ENCODE measurements at regions not wholly inside any gene's neighbourhood (a gene's known extent, or its start where the extent isn't known, plus 50 kb on each side); places are given as distances from the start of the nearest gene placed in this dataset.

- H4K8ac ChIP-seq (ENCODE audit: extremely low read depth, insufficient read depth, low read length) = no peak overlapping the region
- 95% methylated on average over 4 of the region's 4 CpGs; no CpG with 5 or more reads in 1 of the 2 experiments for WGBS, 2 experiments (ENCODE audit: extremely low coverage in 1 of 2, insufficient coverage in 1 of 2, insufficient read length in 1 of 2, insufficient replicate concordance in 2 of 2, low coverage in 1 of 2, low lambda C conversion rate in 2 of 2, missing lambda C conversion rate in 1 of 2)
- H3K9ac ChIP-seq (replicated peaks in 1 of 4; ENCODE audit: extremely low read depth in 1 of 4, low read depth in 3 of 4, low read length in 3 of 4) = no peak overlapping the region
- H2BK5ac ChIP-seq (ENCODE audit: low read depth, low read length) = no peak overlapping the region
- H3K4me1 ChIP-seq (replicated peaks in 1 of 4; ENCODE audit: control insufficient read depth in 3 of 4, insufficient read depth in 4 of 4, low read length in 3 of 4) = peaks cover 0 to 2% (median under 1%) of the 10 kb centered on the region in 4 experiments; a peak in 1 of 7 replicates
- H3K56ac ChIP-seq (replicated peaks; ENCODE audit: insufficient read length, low read depth, low read length) = no peak overlapping the region
- no peak overlapping the region for H3K4ac ChIP-seq (replicated peaks; ENCODE audit: insufficient read length, low read depth, low read length)
- no peaks in the 10 kb centered on the region for H3K36me3 ChIP-seq (ENCODE audit: control insufficient read depth in 2 of 4, insufficient read depth in 4 of 4, low read length in 3 of 4)
- peak overlapping the region; percentile 40; the same call in 1 of the 2 replicates for H2AFZ ChIP-seq (ENCODE audit: low read length)
- FAIRE-seq (no peak), DNase-seq (ENCODE audit: low read depth in 1 of 2, low spot score in 2 of 2) (no peak)
- no peak overlapping the region for H4K5ac ChIP-seq (ENCODE audit: insufficient read length, low read depth, low read length)
- H2BK20ac ChIP-seq (ENCODE audit: low read length) = no peak overlapping the region
- no peak overlapping the region for H3K14ac ChIP-seq (ENCODE audit: insufficient read length)
- no peaks in the 10 kb centered on the region for H3K23me2 ChIP-seq (ENCODE audit: low read depth, low read length)
- no peak overlapping the region for H3K18ac ChIP-seq (ENCODE audit: extremely low read depth, low read length)
- CTCF ChIA-PET (ENCODE audit: partially characterized antibody) = interaction anchor here (1.2 to 1.7 kb wide), 2 partner anchors 10 to 11 kb away, joined by 3 to 4 read pairs; no protein-coding TSS in a partner anchor
- TF ChIP-seq KDM1A (IDR thresholded peaks at IDR 0.05; ENCODE audit: borderline replicate concordance, low read length) (no peak), TEAD4 (IDR thresholded peaks at IDR 0.05; ENCODE audit: low read depth, low read length) (no peak), RBBP5 (IDR thresholded peaks at IDR 0.05; ENCODE audit: borderline replicate concordance, low read depth, low read length) (no peak), RAD21 (IDR thresholded peaks at IDR 0.05 in 1 of 2, conservative IDR thresholded peaks at IDR 0.05 in 1 of 2; ENCODE audit: low read depth in 2 of 2, low read length in 2 of 2) (no peak), SIX5 (IDR thresholded peaks at IDR 0.05; ENCODE audit: low read depth, low read length) (no peak), YY1 (IDR thresholded peaks at IDR 0.05; ENCODE audit: low read depth, low read length) (no peak)
- H4K20me1 ChIP-seq (replicated peaks in 1 of 2; ENCODE audit: control insufficient read depth in 1 of 2, insufficient read depth in 2 of 2, low read length in 2 of 2) = no peaks in the 10 kb centered on the region
- no peaks in the 10 kb centered on the region for H3K9me3 ChIP-seq (ENCODE audit: insufficient read depth in 2 of 2, low read depth in 1 of 2, low read length in 1 of 2)
- H2BK15ac ChIP-seq (ENCODE audit: low read length) = no peak overlapping the region
- no peak overlapping the region for H3K27ac ChIP-seq (ENCODE audit: low read depth, low read length)
- no peaks in the 10 kb centered on the region for H3K79me2 ChIP-seq (ENCODE audit: control insufficient read depth in 1 of 2, insufficient read depth in 2 of 2, low read length in 2 of 2)
- no peak overlapping the region for H4K91ac ChIP-seq (replicated peaks; ENCODE audit: insufficient read length, low read length)
- POLR2A ChIA-PET (ENCODE audit: partially characterized antibody) = no interaction called here
- H2BK12ac ChIP-seq (ENCODE audit: low read depth, low read length) = no peak overlapping the region
- H3K4me3 ChIP-seq (ENCODE audit: extremely low read depth in 1 of 4, insufficient read depth in 2 of 4, low read depth in 3 of 4, low read length in 4 of 4) = no peak overlapping the region
- no peak overlapping the region for H2AK5ac ChIP-seq (ENCODE audit: low read depth, low read length)
- H2BK120ac ChIP-seq (replicated peaks; ENCODE audit: low read depth, low read length) = no peak overlapping the region
- H3K27me3 ChIP-seq (replicated peaks in 1 of 4; ENCODE audit: control insufficient read depth in 3 of 4, extremely low read depth in 1 of 4, insufficient read depth in 3 of 4, low read length in 3 of 4) = no peaks in the 10 kb centered on the region
- H3K23ac ChIP-seq (ENCODE audit: insufficient read length) = no peak overlapping the region
- no peak overlapping the region for H3K4me2 ChIP-seq (ENCODE audit: insufficient read depth in 1 of 2, low read depth in 2 of 2, low read length in 2 of 2)
- H3K79me1 ChIP-seq (ENCODE audit: low read depth, low read length) = no peaks in the 10 kb centered on the region
Observed at GRCh38 chr1:95653618-95654017, 419.6 kb downstream of the RWDD3 start.

All from H1 (cell line).